Breast epithelium (tissue), 4 donors: ENCODE measurements at regions not wholly inside any gene's neighbourhood (a gene's known extent, or its start where the extent isn't known, plus 50 kb on each side); places are given as distances from the start of the nearest gene placed in this dataset.

Source experiments
- DNase-seq, 2 donors: peaks; one replicate each; pipeline ENCODE4 v3.0.0-alpha.2; 2019; ENCODE audit warnings: low spot score in 2 of 2
- H3K27ac ChIP-seq, 2 donors: fragments of 200-600 bp; sonication (generic) in 1 of 2; one replicate each; pipeline ENCODE4 v1.5.1; 2016 to 2019; ENCODE audit warnings: mild to moderate bottlenecking in 1 of 2
- H3K27me3 ChIP-seq, 2 donors: fragments of 200-600 bp; sonication (generic) in 1 of 2; one replicate each; pipeline versions ENCODE4 v1.5.1 to v1.6.0; 2017 to 2019; ENCODE audit warnings: control low read depth in 1 of 2, mild to moderate bottlenecking in 1 of 2
- H3K36me3 ChIP-seq: fragments of 200-600 bp; one replicate; pipeline ENCODE4 v1.5.1; 2019
- H3K4me1 ChIP-seq, 2 donors: fragments of 200-600 bp; sonication (generic); one replicate each; pipeline ENCODE4 v1.5.1; 2016 to 2019; ENCODE audit warnings: control low read depth in 1 of 2
- H3K4me3 ChIP-seq, 3 donors: fragments of 200-600 bp; sonication (generic); 1 replicate in 2 of 3; 2 replicates in 1 of 3; pipeline ENCODE4 v1.5.1; 2016 to 2019; ENCODE audit warnings: mild to moderate bottlenecking in 3 of 3, moderate library complexity in 2 of 3
- H3K9me3 ChIP-seq, 2 donors: fragments of 200-600 bp; sonication (generic) in 1 of 2; one replicate each; pipeline ENCODE4 v1.5.1; 2016 to 2019; ENCODE audit warnings: control low read depth in 1 of 2
- CTCF ChIP-seq, 3 donors: fragments of 450-650 bp; IDR thresholded peaks; one replicate each; pipeline ENCODE4 v1.5.1; 2016 to 2017; ENCODE audit warnings: antibody characterized with exemption in 3 of 3, mild to moderate bottlenecking in 3 of 3, moderate library complexity in 3 of 3
- POLR2A ChIP-seq: fragments of 450-650 bp; IDR thresholded peaks from one replicate; pipeline ENCODE4 v1.6.1; 2016; ENCODE audit warnings: antibody characterized with exemption, mild to moderate bottlenecking, moderate library complexity
- POLR2AphosphoS5 ChIP-seq, 3 donors: sonication (generic); formaldehyde crosslinking; IDR thresholded peaks; one replicate each; pipeline ENCODE4 v1.6.1; 2017; ENCODE audit warnings: antibody characterized with exemption in 3 of 3
- intact Hi-C: fragments of 100-400 bp; cut with DNase I; formaldehyde crosslinking; loops from one replicate; pipeline ENCODE4 v1.15.1; 2023; ENCODE audit warnings: low total_unique reads

GRCh38 chrX:97666890-97667289 lies 783.2 kb downstream of the RPA4 start:
- Histone ChIP-seq H3K4me1 (no peaks in the 10 kb centered on the region), H3K27ac (no peak overlapping the region), H3K27me3 (peaks cover 0 to 24% of the 10 kb centered on the region in 2 donors), H3K9me3 (no peaks in the 10 kb centered on the region), H3K4me3 (no peak overlapping the region), H3K36me3 (no peaks in the 10 kb centered on the region)
- TF ChIP-seq POLR2AphosphoS5 (IDR thresholded peaks at IDR 0.05), result no peak
- intact Hi-C loops, result no loop called here
- no peak for DNase-seq

DNA sequence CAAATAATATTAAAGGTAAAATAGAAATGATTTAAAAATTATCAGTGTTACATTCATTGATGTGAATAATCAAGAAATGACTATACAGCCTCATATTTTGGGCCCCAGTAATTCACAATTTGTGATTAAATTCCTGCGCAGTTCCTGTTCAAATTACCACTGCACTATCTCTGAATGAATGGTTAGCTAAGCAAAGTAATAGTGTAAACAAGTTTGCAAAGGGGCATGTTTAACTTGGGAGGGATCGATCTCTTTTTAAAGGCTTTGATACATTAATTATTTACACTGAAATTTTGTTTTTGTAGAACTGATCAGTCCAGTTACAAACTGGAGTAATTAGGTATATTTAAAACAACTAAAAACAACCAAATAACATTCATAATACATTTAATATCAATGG lies 784.4 kb downstream of the RPA4 start:
- Histone ChIP-seq H3K27me3 (peaks cover 0 to 26% of the 10 kb centered on the region in 2 donors), H3K36me3 (no peaks in the 10 kb centered on the region), H3K4me3 (no peak overlapping the region), H3K4me1 (no peaks in the 10 kb centered on the region), H3K27ac (no peak overlapping the region), H3K9me3 (no peaks in the 10 kb centered on the region)
- TF ChIP-seq CTCF (IDR thresholded peaks at IDR 0.05), result no peak
- no peak for TF ChIP-seq POLR2AphosphoS5 (IDR thresholded peaks at IDR 0.05)
- TF ChIP-seq POLR2A, result no peak
- no peak for DNase-seq
- intact Hi-C loops, result no loop called here

DNA sequence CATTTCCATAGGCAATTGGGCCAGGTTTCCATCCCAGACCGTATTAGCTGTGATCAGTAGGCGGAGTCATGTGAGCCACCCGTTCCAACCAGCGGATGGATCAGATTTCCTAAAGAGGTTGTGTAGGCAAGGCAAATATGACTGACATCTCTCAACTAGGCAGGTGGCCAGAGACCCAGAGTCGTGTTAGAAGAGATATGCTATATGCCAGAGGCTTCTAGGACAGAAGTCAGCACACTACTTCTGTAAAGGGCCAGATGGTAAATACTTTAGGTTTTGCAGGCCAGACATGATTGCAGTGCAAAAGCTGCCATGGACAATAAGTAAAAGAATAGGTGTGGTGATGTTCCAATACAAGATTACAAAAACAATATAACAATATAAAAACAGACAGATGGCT lies 788.4 kb downstream of the RPA4 start:
- Histone ChIP-seq H3K4me3 (no peak overlapping the region), H3K27ac (no peak overlapping the region), H3K27me3 (peaks cover 0 to 18% of the 10 kb centered on the region in 2 donors), H3K36me3 (no peaks in the 10 kb centered on the region), H3K4me1 (no peaks in the 10 kb centered on the region), H3K9me3 (no peaks in the 10 kb centered on the region)
- TF ChIP-seq POLR2A (no peak), POLR2AphosphoS5 (IDR thresholded peaks at IDR 0.05) (no peak), CTCF (IDR thresholded peaks at IDR 0.05) (no peak)
- no peak for DNase-seq
- intact Hi-C loops, result no loop called here

DNA sequence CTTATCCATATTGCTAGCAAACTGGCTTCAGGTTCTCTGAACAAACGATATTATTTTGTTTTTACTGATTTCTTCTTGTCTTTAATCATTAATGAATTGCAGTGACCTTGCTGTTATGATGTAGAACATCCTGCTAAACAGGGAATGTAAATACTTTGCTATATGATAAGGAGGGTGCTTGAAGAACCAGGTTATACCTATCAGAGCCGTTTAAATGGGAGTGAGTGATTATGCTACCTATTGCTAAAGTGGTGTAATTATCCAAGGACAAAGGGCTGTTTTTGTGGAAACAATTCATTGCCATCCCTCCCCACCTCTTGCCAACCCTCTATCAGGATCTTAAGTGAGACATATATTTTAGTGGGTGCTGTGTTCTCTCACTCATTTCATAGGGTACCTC lies 788.9 kb downstream of the RPA4 start:
- no peak for TF ChIP-seq CTCF (IDR thresholded peaks at IDR 0.05)
- TF ChIP-seq POLR2A, result no peak
- TF ChIP-seq POLR2AphosphoS5 (IDR thresholded peaks at IDR 0.05), result no peak
- H3K4me1 ChIP-seq, result no peaks in the 10 kb centered on the region
- DNase-seq, result no peak
- H3K4me3 ChIP-seq, result no peak overlapping the region
- no peaks in the 10 kb centered on the region for H3K36me3 ChIP-seq
- H3K27ac ChIP-seq, result no peak overlapping the region
- H3K27me3 ChIP-seq, result peaks cover 0 to 18% of the 10 kb centered on the region in 2 donors
- intact Hi-C loops, result no loop called here
- H3K9me3 ChIP-seq, result no peaks in the 10 kb centered on the region

- no peaks in the 10 kb centered on the region for H3K36me3 ChIP-seq
- no peak for DNase-seq
- H3K9me3 ChIP-seq, result no peaks in the 10 kb centered on the region
- no peak overlapping the region for H3K27ac ChIP-seq
- TF ChIP-seq POLR2A, result no peak
- TF ChIP-seq POLR2AphosphoS5 (IDR thresholded peaks at IDR 0.05), result no peak
- peaks cover 0 to 23% of the 10 kb centered on the region in 2 donors for H3K27me3 ChIP-seq
- H3K4me3 ChIP-seq, result no peak overlapping the region
- H3K4me1 ChIP-seq, result no peaks in the 10 kb centered on the region
- intact Hi-C loops, result no loop called here
Measured at GRCh38 chrX:97673135-97673534, 789.4 kb downstream of the RPA4 start.

DNA sequence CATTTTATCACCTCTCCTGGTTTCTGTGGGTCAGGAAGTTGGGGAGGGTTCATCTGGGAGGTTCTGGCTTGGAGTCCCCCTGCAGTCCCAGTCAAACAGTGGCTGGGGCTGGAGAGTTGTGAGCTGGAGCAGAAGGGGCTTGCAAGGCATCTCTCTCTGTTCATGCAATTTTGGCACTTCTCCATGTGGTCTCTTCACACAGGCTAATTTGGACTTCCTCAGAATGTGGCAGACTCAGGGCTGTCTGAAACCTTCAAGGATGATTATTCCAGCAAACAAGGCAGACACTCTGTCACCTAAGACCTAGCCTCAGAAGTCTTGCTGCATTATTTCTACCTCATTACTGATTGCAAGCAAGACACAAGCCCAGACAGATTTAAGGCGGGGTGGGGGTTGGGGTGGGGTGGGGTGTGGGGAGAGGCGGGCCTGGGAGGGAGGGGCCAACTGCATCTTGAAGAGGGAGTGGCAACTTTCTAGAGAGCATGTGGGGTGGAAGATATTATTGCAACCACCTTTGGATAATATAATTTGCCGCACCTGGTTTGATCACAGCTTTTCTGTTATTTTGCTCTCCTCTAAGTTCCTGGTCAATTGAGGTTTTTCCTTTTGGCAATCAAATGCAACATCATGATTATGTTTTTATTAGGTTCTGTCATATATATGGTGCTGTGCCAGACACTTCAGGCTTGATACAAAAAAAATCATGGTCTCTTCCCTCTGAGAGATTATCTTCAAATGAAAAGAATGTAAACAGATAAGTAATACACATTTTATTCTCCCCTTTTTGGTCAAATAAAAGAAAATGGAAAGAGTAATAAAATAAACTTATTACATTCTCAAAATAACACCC lies 799.5 kb downstream of the RPA4 start:
- Histone ChIP-seq H3K4me1 (no peaks in the 10 kb centered on the region), H3K27me3 (peaks cover 0 to 40% of the 10 kb centered on the region in 2 donors), H3K9me3 (no peaks in the 10 kb centered on the region), H3K27ac (no peak overlapping the region), H3K4me3 (no peak overlapping the region), H3K36me3 (no peaks in the 10 kb centered on the region)
- intact Hi-C loops, result no loop called here
- DNase-seq, result no peak
- no peak for TF ChIP-seq POLR2A
- TF ChIP-seq POLR2AphosphoS5 (IDR thresholded peaks at IDR 0.05), result no peak
- TF ChIP-seq CTCF (IDR thresholded peaks at IDR 0.05), result no peak
